Activated CD8-positive, alpha-beta T cell treated with anti-CD3 and anti-CD28 coated beads for 36 hours (primary cell): ENCODE measurements at regions not wholly inside any gene's neighbourhood (a gene's known extent, or its start where the extent isn't known, plus 50 kb on each side); places are given as distances from the start of the nearest gene placed in this dataset.

Source experiments
- ATAC-seq: fragments of 200-7000 bp; cut with Tn5 transposase; one replicate; pipeline ENCODE4 v1.10.0; 2021; ENCODE audit warnings: mild to moderate bottlenecking, moderate library complexity
- CTCF ChIA-PET: fragments of 350-600 bp; sonication (Branson Sonifier 250); formaldehyde crosslinking; loops from one replicate; lab custom pipeline; 2021; ENCODE audit warnings: antibody characterized with exemption; lab: Charles Lee
- POLR2A ChIA-PET: fragments of 350-600 bp; sonication (Branson Sonifier 250); formaldehyde crosslinking; loops from one replicate; lab custom pipeline; 2021; ENCODE audit warnings: antibody characterized with exemption; lab: Charles Lee
- DNase-seq: peaks from one replicate; pipeline ENCODE4 v3.0.0-alpha.2; 2020
- H3K27ac Mint-ChIP-seq: one replicate; pipeline ENCODE4 v1.8.0; 2021; ENCODE audit warnings: mild to moderate bottlenecking, mixed read lengths
- H3K27me3 Mint-ChIP-seq: one replicate; pipeline ENCODE4 v1.8.0; 2021; ENCODE audit warnings: mixed read lengths
- H3K36me3 Mint-ChIP-seq: one replicate; pipeline ENCODE4 v1.8.0; 2021; ENCODE audit warnings: low read depth, mixed read lengths
- H3K4me1 Mint-ChIP-seq: one replicate; pipeline ENCODE4 v1.8.0; 2021; ENCODE audit warnings: low read depth, mixed read lengths
- H3K4me3 Mint-ChIP-seq: one replicate; pipeline ENCODE4 v1.8.0; 2021; ENCODE audit warnings: mild to moderate bottlenecking, moderate library complexity, mixed read lengths
- H3K9me3 Mint-ChIP-seq: one replicate; pipeline ENCODE4 v1.8.0; 2021; ENCODE audit warnings: mixed read lengths
- intact Hi-C: fragments of 100-400 bp; cut with micrococcal nuclease; formaldehyde crosslinking; loops from one replicate; pipeline ENCODE4 v1.10.0; 2022
- TF ChIP-seq, protein P1 (sequence below): fragments of 200-600 bp; IDR thresholded peaks from one replicate; pipeline ENCODE4 v1.8.0; 2022; ENCODE audit warnings: antibody characterized with exemption, mild to moderate bottlenecking

DNA sequence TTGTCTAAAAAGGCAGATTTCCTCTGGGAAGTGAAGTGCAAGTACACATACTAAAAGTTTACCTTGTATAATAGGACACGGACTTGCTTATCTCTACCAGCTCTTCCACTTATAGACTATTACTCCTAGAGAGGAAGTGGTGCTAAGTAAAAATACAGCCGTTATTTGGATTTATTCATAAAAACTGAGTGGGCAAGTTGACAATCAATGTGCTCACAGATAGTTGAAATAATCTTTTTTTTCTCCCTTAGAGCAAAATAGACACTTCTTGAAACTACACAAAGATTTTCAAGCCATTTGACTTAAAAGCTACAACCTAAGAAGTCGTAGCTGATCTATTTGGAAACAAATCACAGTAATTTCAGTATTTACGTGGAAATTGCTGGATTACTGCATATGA is 2584.7 kb upstream of the PCDH20 start:
- Mint-ChIP-seq H3K9me3 (peaks cover 14% of the 10 kb centered on the region), H3K27me3 (no peaks in the 10 kb centered on the region), H3K4me1 (no peaks in the 10 kb centered on the region), H3K4me3 (no peak overlapping the region), H3K27ac (no peak overlapping the region), H3K36me3 (no peaks in the 10 kb centered on the region)
- CTCF ChIA-PET: interaction anchor here (0.7 kb wide), 1 partner anchor 35 kb away, joined by 3 read pairs; no protein-coding TSS in a partner anchor
- intact Hi-C loops: no loop called here
- POLR2A ChIA-PET: no interaction called here
- TF ChIP-seq, protein P1, sequence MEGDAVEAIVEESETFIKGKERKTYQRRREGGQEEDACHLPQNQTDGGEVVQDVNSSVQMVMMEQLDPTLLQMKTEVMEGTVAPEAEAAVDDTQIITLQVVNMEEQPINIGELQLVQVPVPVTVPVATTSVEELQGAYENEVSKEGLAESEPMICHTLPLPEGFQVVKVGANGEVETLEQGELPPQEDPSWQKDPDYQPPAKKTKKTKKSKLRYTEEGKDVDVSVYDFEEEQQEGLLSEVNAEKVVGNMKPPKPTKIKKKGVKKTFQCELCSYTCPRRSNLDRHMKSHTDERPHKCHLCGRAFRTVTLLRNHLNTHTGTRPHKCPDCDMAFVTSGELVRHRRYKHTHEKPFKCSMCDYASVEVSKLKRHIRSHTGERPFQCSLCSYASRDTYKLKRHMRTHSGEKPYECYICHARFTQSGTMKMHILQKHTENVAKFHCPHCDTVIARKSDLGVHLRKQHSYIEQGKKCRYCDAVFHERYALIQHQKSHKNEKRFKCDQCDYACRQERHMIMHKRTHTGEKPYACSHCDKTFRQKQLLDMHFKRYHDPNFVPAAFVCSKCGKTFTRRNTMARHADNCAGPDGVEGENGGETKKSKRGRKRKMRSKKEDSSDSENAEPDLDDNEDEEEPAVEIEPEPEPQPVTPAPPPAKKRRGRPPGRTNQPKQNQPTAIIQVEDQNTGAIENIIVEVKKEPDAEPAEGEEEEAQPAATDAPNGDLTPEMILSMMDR: no peak
- DNase-seq: no peak
- no peak for ATAC-seq

DNA sequence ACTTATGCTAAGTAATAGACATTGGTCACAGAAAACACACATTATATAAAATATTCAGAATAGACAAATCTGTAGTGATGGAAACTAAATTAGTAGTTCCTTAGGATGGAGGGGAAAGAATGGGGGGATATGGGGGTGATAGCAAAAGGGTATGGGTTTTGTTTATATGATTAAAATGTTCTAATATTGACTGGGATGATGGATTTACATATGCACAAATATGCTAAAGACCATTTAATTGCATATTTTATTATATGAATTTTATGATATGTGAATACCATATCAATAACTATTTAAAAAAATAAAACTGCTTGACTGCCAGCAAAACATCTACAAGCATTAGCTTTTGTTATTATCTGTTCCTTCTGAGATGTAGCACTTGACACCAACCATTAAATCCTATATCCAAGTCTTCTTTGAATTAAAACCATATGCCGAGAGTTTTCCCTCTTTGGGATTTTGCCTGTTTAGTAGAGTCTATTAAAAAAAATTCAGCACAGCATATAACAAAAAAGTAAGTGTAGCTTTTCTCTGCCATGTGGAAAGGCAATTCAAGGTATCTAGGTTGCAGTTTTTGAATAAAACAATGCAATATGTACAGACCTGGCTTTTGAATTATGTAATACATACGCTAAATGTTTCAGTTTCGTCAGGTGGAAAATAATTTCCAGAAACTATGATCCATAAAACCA is 2584.1 kb upstream of the PCDH20 start:
- intact Hi-C loops: no loop called here
- H3K4me3 Mint-ChIP-seq: no peak overlapping the region
- TF ChIP-seq, protein P1: no peak
- ChIA-PET CTCF (interaction anchor here (0.7 kb wide), 1 partner anchor 34 kb away, joined by 3 read pairs; no protein-coding TSS in a partner anchor), POLR2A (no interaction called here)
- DNase-seq (no peak), ATAC-seq (no peak)
- H3K4me1 Mint-ChIP-seq: no peaks in the 10 kb centered on the region
- no peaks in the 10 kb centered on the region for H3K36me3 Mint-ChIP-seq
- peaks cover 11% of the 10 kb centered on the region for H3K9me3 Mint-ChIP-seq
- H3K27me3 Mint-ChIP-seq: no peaks in the 10 kb centered on the region
- no peak overlapping the region for H3K27ac Mint-ChIP-seq

DNA sequence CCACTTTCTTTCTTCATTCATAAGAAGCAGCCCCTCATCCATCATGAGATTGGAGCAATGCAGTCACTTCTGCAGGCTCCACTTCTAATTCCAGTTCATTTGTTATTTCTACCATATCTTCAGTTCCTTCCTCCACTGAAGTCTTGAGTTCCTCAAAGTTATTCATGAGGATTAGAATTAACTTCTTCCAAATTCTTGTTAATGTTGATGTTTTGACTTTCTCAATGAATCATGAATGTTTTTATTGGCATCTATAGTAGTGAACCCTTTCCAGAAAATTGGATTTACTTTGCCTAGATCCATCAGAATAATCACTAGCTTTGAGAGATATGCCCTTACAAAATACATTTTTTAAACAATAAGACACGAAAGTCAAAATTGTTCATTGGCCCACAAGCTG is 2567.7 kb upstream of the PCDH20 start:
- DNase-seq (no peak), ATAC-seq (no peak)
- TF ChIP-seq, protein P1: no peak
- H3K4me1 Mint-ChIP-seq: no peaks in the 10 kb centered on the region
- H3K9me3 Mint-ChIP-seq: peaks cover 10% of the 10 kb centered on the region
- no peak overlapping the region for H3K4me3 Mint-ChIP-seq
- H3K27ac Mint-ChIP-seq: no peak overlapping the region
- POLR2A ChIA-PET: no interaction called here
- intact Hi-C loops: no loop called here
- CTCF ChIA-PET: no interaction called here
- H3K36me3 Mint-ChIP-seq: no peaks in the 10 kb centered on the region
- no peaks in the 10 kb centered on the region for H3K27me3 Mint-ChIP-seq

DNA sequence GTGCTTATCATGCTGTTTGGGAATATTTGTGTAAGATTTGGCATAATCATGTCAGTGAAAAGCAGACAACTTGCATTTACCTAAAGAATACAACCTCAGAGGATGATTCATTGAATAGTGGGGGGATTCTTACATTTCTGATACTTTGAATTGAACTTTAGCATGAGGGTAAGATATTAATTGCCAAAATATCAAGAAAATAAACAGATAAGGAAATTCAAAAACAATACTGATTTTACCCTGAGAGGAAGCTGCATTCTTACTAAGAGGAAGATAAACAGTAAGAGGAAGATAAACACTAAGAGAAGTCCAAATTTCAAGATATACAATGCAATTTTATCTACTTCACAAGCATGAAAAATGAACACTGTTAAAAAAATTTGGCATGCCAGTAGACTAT is 2564.3 kb upstream of the PCDH20 start:
- DNase-seq (no peak), ATAC-seq (no peak)
- Mint-ChIP-seq H3K36me3 (no peaks in the 10 kb centered on the region), H3K4me3 (no peak overlapping the region), H3K27me3 (no peaks in the 10 kb centered on the region), H3K4me1 (no peaks in the 10 kb centered on the region), H3K9me3 (peaks cover 8% of the 10 kb centered on the region), H3K27ac (no peak overlapping the region)
- intact Hi-C loops: no loop called here
- POLR2A ChIA-PET: interaction anchor here (0.6 kb wide), 1 partner anchor 810 kb away, joined by 3 read pairs; no protein-coding TSS in a partner anchor
- TF ChIP-seq, protein P1: no peak
- CTCF ChIA-PET: no interaction called here

DNA sequence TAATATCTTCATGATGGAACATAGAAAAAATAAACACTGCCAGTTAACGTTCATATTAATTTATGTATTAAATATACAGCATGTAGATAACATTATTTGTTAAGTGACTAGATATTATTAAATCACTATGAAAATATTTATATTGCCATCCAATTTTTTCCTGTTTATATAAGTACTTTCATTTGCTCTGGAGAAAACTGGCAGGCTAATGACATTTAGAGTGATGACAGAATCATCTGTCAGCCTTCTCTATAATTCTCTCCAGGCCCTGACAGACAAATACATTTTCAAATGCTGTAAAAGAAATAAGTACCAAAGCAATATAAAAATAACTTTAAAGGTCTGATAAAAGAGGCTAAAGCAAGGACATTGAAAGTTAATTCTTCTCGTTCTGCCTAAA is 2556.7 kb upstream of the PCDH20 start:
- no peaks in the 10 kb centered on the region for H3K27me3 Mint-ChIP-seq
- no peak overlapping the region for H3K4me3 Mint-ChIP-seq
- POLR2A ChIA-PET: no interaction called here
- ATAC-seq (no peak), DNase-seq (no peak)
- intact Hi-C loops: no loop called here
- H3K9me3 Mint-ChIP-seq: peaks cover 14% of the 10 kb centered on the region
- H3K4me1 Mint-ChIP-seq: no peaks in the 10 kb centered on the region
- no peak overlapping the region for H3K27ac Mint-ChIP-seq
- TF ChIP-seq, protein P1: no peak
- CTCF ChIA-PET: no interaction called here
- H3K36me3 Mint-ChIP-seq: no peaks in the 10 kb centered on the region
